ENCODE measurements at regions not wholly inside any gene's neighbourhood (a gene's known extent, or its start where the extent isn't known, plus 50 kb on each side); places are given as distances from the start of the nearest gene placed in this dataset.

DNA sequence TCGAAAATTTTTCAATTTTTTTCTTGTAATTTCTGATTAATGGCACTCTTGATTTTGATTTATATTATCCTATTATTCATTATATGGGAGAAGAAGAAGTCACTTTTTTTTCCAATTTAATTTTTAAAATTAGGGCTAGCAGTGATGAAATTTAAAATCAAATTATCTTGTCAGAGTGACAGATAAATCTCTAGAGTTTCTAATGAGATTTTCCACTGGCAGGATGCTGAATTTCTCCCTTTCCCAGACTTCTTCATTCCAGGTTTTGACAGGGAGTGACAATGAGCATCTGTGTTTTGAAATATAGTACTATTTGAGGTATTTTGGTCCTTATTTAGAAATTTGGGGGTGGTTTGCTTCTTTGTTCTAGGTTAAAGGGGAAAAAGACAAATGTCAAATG, 2274.1 kb downstream of the MAT2B start:
- TF ChIP-seq, protein P1, sequence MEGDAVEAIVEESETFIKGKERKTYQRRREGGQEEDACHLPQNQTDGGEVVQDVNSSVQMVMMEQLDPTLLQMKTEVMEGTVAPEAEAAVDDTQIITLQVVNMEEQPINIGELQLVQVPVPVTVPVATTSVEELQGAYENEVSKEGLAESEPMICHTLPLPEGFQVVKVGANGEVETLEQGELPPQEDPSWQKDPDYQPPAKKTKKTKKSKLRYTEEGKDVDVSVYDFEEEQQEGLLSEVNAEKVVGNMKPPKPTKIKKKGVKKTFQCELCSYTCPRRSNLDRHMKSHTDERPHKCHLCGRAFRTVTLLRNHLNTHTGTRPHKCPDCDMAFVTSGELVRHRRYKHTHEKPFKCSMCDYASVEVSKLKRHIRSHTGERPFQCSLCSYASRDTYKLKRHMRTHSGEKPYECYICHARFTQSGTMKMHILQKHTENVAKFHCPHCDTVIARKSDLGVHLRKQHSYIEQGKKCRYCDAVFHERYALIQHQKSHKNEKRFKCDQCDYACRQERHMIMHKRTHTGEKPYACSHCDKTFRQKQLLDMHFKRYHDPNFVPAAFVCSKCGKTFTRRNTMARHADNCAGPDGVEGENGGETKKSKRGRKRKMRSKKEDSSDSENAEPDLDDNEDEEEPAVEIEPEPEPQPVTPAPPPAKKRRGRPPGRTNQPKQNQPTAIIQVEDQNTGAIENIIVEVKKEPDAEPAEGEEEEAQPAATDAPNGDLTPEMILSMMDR (IDR thresholded peaks at IDR 0.05; ENCODE audit: low read length), result no peak
- TF ChIP-seq EZH2 (IDR thresholded peaks at IDR 0.05; ENCODE audit: borderline replicate concordance, low read length), result no peak
